Endothelial cell (in vitro differentiated cells): ENCODE measurements at regions not wholly inside any gene's neighbourhood (a gene's known extent, or its start where the extent isn't known, plus 50 kb on each side); places are given as distances from the start of the nearest gene placed in this dataset.
"Not testable (repeated sequence)": the region's sequence is repeated elsewhere in the genome, so short reads cannot be mapped to it uniquely, and the experiment has no call there.

Experiments used
- DNase-seq: peaks from one replicate; pipeline ENCODE4 v3.0.0; 2021; ENCODE audit warnings: low spot score
- H3K27ac Mint-ChIP-seq: one replicate; pipeline ENCODE4 v1.8.0; 2021; ENCODE audit warnings: mixed read lengths, inconsistent platforms; ENCODE audit not compliant: unreplicated experiment
- H3K27me3 Mint-ChIP-seq: one replicate; pipeline ENCODE4 v1.8.0; 2021; ENCODE audit warnings: mild to moderate bottlenecking, moderate library complexity, mixed read lengths, inconsistent platforms; ENCODE audit not compliant: unreplicated experiment
- H3K36me3 Mint-ChIP-seq: one replicate; pipeline ENCODE4 v1.8.0; 2021; ENCODE audit warnings: mild to moderate bottlenecking, low read depth, mixed read lengths, inconsistent platforms; ENCODE audit not compliant: unreplicated experiment
- H3K4me1 Mint-ChIP-seq: one replicate; pipeline ENCODE4 v1.8.0; 2021; ENCODE audit warnings: mild to moderate bottlenecking, mixed read lengths, inconsistent platforms; ENCODE audit not compliant: unreplicated experiment
- H3K4me3 Mint-ChIP-seq: one replicate; pipeline ENCODE4 v1.8.0; 2021; ENCODE audit warnings: mild to moderate bottlenecking, mixed read lengths, inconsistent platforms; ENCODE audit not compliant: unreplicated experiment
- H3K9me3 Mint-ChIP-seq: one replicate; pipeline ENCODE4 v1.8.0; 2021; ENCODE audit warnings: mixed read lengths, inconsistent platforms; ENCODE audit not compliant: unreplicated experiment
- CTCF ChIP-seq: fragments of 200-600 bp; sonication (generic); IDR thresholded peaks from one replicate; pipeline ENCODE4 v1.5.0; 2021; ENCODE audit warnings: antibody characterized with exemption; ENCODE audit not compliant: unreplicated experiment

GRCh38 chrX:552496-552895, 78.1 kb upstream of the SHOX start:
- Mint-ChIP-seq H3K4me1 (no peaks in the 10 kb centered on the region), H3K27me3 (peaks cover 10% of the 10 kb centered on the region), H3K36me3 (peaks cover 29% of the 10 kb centered on the region), H3K4me3 (no peak overlapping the region), H3K27ac (no peak overlapping the region), H3K9me3 (peaks cover 52% of the 10 kb centered on the region)
- TF ChIP-seq CTCF, result no peak
- DNase-seq, result no peak

GRCh38 chrX:554271-554670, 76.3 kb upstream of the SHOX start:
- no peak overlapping the region for H3K4me3 Mint-ChIP-seq
- no peak for TF ChIP-seq CTCF

GRCh38 chrX:555725-556666, 74.6 kb upstream of the SHOX start:
- no peak for DNase-seq
- TF ChIP-seq CTCF, result no peak
- peaks cover 33% of the 10 kb centered on the region for H3K9me3 Mint-ChIP-seq
- peaks cover 19% of the 10 kb centered on the region for H3K36me3 Mint-ChIP-seq
- no peaks in the 10 kb centered on the region for H3K4me1 Mint-ChIP-seq
- no peak overlapping the region for H3K4me3 Mint-ChIP-seq
- H3K27me3 Mint-ChIP-seq, result peaks cover 13% of the 10 kb centered on the region
- H3K27ac Mint-ChIP-seq, result no peak overlapping the region

More at GRCh38 chrX:554271-554670, 76.3 kb upstream of the SHOX start:
- no peak for DNase-seq
- Mint-ChIP-seq H3K27ac (no peak overlapping the region), H3K4me1 (no peaks in the 10 kb centered on the region), H3K27me3 (peaks cover 13% of the 10 kb centered on the region), H3K9me3 (peaks cover 45% of the 10 kb centered on the region), H3K36me3 (peaks cover 32% of the 10 kb centered on the region)

- not testable (repeated sequence) for H3K4me1 Mint-ChIP-seq, DNase-seq, H3K27ac Mint-ChIP-seq, H3K4me3 Mint-ChIP-seq
- Mint-ChIP-seq H3K36me3 (peaks cover 20% of the 10 kb centered on the region), H3K27me3 (peaks cover 10% of the 10 kb centered on the region), H3K9me3 (peaks cover 33% of the 10 kb centered on the region)
Measured at GRCh38 chrX:557601-558000, 73.0 kb upstream of the SHOX start.

- Mint-ChIP-seq H3K9me3 (peaks cover 26% of the 10 kb centered on the region), H3K36me3 (peaks cover 15% of the 10 kb centered on the region)
- not testable (repeated sequence) for H3K27me3 Mint-ChIP-seq, H3K27ac Mint-ChIP-seq, DNase-seq, H3K4me1 Mint-ChIP-seq, H3K4me3 Mint-ChIP-seq
Measured at GRCh38 chrX:559282-559681, 71.3 kb upstream of the SHOX start.

GRCh38 chrX:567891-568290, 62.7 kb upstream of the SHOX start:
- peaks cover 35% of the 10 kb centered on the region for H3K9me3 Mint-ChIP-seq
- DNase-seq, result no peak
- no peak overlapping the region for H3K4me3 Mint-ChIP-seq
- H3K36me3 Mint-ChIP-seq, result peaks cover 17% of the 10 kb centered on the region
- no peak overlapping the region for H3K27ac Mint-ChIP-seq
- H3K4me1 Mint-ChIP-seq, result no peaks in the 10 kb centered on the region
- H3K27me3 Mint-ChIP-seq, result peaks cover 3% of the 10 kb centered on the region
- TF ChIP-seq CTCF, result no peak
